NCI-H345 treated with DMSO at 0.1 percent for 48 hours (cell line): ENCODE measurements at regions not wholly inside any gene's neighbourhood (a gene's known extent, or its start where the extent isn't known, plus 50 kb on each side); places are given as distances from the start of the nearest gene placed in this dataset.
"Not testable (repeated sequence)": the region's sequence is repeated elsewhere in the genome, so short reads cannot be mapped to it uniquely, and the experiment has no call there.

Experiments
- DNase-seq: peaks from one replicate; lab custom pipeline; 2025; ENCODE audit not compliant: unreplicated experiment; lab: John Stamatoyannopoulos, UW

- DNase-seq, result no peak
Measured at GRCh38 chr9:89670801-89671434, 66.1 kb downstream of the GADD45G start.

- DNase-seq, result no peak
Measured at GRCh38 chr9:89674667-89675057, 69.8 kb downstream of the GADD45G start.

GRCh38 chr9:89675058-89675742 lies 70.4 kb downstream of the GADD45G start:
- peak; percentile 88 for DNase-seq

GRCh38 chr9:89676281-89676680 lies 71.5 kb downstream of the GADD45G start:
- peak; percentile 79 for DNase-seq

- DNase-seq, result peak; percentile 87
Measured at GRCh38 chr9:89677702-89678395, 73.0 kb downstream of the GADD45G start.

GRCh38 chr9:89678396-89679015 lies 73.7 kb downstream of the GADD45G start:
- peak; percentile 64 for DNase-seq

- DNase-seq, result no peak
Measured at GRCh38 chr9:89679016-89679415, 74.2 kb downstream of the GADD45G start.

GRCh38 chr9:89679581-89679980 lies 74.8 kb downstream of the GADD45G start:
- no peak for DNase-seq

GRCh38 chr9:89680547-89681467 lies 76.0 kb downstream of the GADD45G start:
- no peak for DNase-seq

- DNase-seq, result not testable (repeated sequence)
Measured at GRCh38 chr9:89681468-89681859, 76.7 kb downstream of the GADD45G start.

GRCh38 chr9:89683626-89684025 lies 78.8 kb downstream of the GADD45G start:
- DNase-seq, result no peak

GRCh38 chr9:89684218-89684617 lies 79.4 kb downstream of the GADD45G start:
- no peak for DNase-seq

GRCh38 chr9:89684912-89685636 lies 80.3 kb downstream of the GADD45G start:
- DNase-seq, result no peak

GRCh38 chr9:89685698-89686097 lies 80.9 kb downstream of the GADD45G start:
- DNase-seq, result no peak

GRCh38 chr9:89686126-89686525 lies 81.3 kb downstream of the GADD45G start:
- peak; percentile 75 for DNase-seq

GRCh38 chr9:89686621-89687020 lies 81.8 kb downstream of the GADD45G start:
- no peak for DNase-seq

- no peak for DNase-seq
Measured at GRCh38 chr9:89687188-89687587, 82.4 kb downstream of the GADD45G start.

- DNase-seq, result no peak
Measured at GRCh38 chr9:89687848-89688247, 83.0 kb downstream of the GADD45G start.

- DNase-seq, result not testable (repeated sequence)
Measured at GRCh38 chr9:89689321-89689720, 84.5 kb downstream of the GADD45G start.

GRCh38 chr9:89690334-89690912 lies 85.6 kb downstream of the GADD45G start:
- DNase-seq, result no peak
